Transverse colon (tissue), 4 donors: ENCODE measurements at regions not wholly inside any gene's neighbourhood (a gene's known extent, or its start where the extent isn't known, plus 50 kb on each side); places are given as distances from the start of the nearest gene placed in this dataset.

ENCODE experiments used
- DNase-seq: peaks from one replicate; pipeline ENCODE4 v3.0.0-alpha.2; 2019
- H3K27ac ChIP-seq, 4 donors: fragments of 200-600 bp; sonication (generic); 2 replicates each; pipeline ENCODE4 v1.5.1; 2016 to 2018; ENCODE audit warnings: inconsistent platforms in 4 of 4
- H3K27me3 ChIP-seq: fragments of 200-600 bp; sonication (generic); 2 replicates; pipeline ENCODE4 v1.5.1; 2017; ENCODE audit warnings: inconsistent platforms
- H3K36me3 ChIP-seq, 4 donors: fragments of 200-600 bp; sonication (generic); 2 replicates each; pipeline ENCODE4 v1.5.1; 2017 to 2019; ENCODE audit warnings: inconsistent platforms in 4 of 4
- H3K4me1 ChIP-seq, 4 donors: fragments of 200-600 bp; sonication (generic); 2 replicates each; pipeline ENCODE4 v1.5.1; 2017 to 2020; ENCODE audit warnings: inconsistent platforms in 4 of 4
- H3K4me3 ChIP-seq, 4 donors: fragments of 200-600 bp; sonication (generic); 1 replicate in 1 of 4; 2 replicates in 3 of 4; pipeline versions ENCODE4 v1.5.1 to v1.6.1; 2017 to 2019; ENCODE audit warnings: inconsistent platforms in 4 of 4
- H3K9me3 ChIP-seq, 2 donors: fragments of 200-600 bp; sonication (generic); 2 replicates each; pipeline ENCODE4 v1.5.1; 2017 to 2019; ENCODE audit warnings: inconsistent platforms in 2 of 2
- CTCF ChIP-seq, 5 experiments: fragments of 200-600 bp in 3 of 5; fragments of 450-650 bp in 2 of 5; sonication (generic) in 3 of 5; IDR thresholded peaks; 1 replicate in 2 of 5; 2 replicates in 3 of 5; pipeline ENCODE4 v1.5.1; 2016 to 2017; ENCODE audit warnings: antibody characterized with exemption in 5 of 5, inconsistent platforms in 3 of 5, mild to moderate bottlenecking in 2 of 5, moderate library complexity in 1 of 5
- EP300 ChIP-seq: sonication (generic); formaldehyde crosslinking; IDR thresholded peaks from one replicate; pipeline ENCODE4 v1.6.1; 2017; ENCODE audit warnings: antibody characterized with exemption, low read depth
- POLR2A ChIP-seq: fragments of 450-650 bp; IDR thresholded peaks from one replicate; pipeline ENCODE4 v1.6.1; 2016; ENCODE audit warnings: antibody characterized with exemption, mild to moderate bottlenecking, moderate library complexity
- POLR2AphosphoS5 ChIP-seq, 3 donors: sonication (generic); formaldehyde crosslinking; IDR thresholded peaks; one replicate each; pipeline ENCODE4 v1.6.1; 2016; ENCODE audit warnings: antibody characterized with exemption in 3 of 3
- WGBS, 2 donors: methylation state at CpG; one replicate each; pipeline ENCODE4 v1.1.5; 2018; ENCODE audit warnings: low coverage in 1 of 2; 5-methylcytosine and 5-hydroxymethylcytosine counted together
- in situ Hi-C, 4 donors: fragments of 200-750 bp; cut with MboI; loops; one replicate each; pipeline versions ENCODE4 v1.15.0 to v1.15.1; 2017; ENCODE audit warnings: low sequenced_read_pairs in 3 of 4, low pct_ligation_motif_present in 1 of 4, low pct_unique_long_range_greater_than_20kb in 1 of 4
- intact Hi-C: fragments of 100-400 bp; cut with DNase I; formaldehyde crosslinking; loops from one replicate; pipeline ENCODE4 v1.15.1; 2023; ENCODE audit warnings: low total_unique reads

GRCh38 chr5:116651653-116652052 lies 77.0 kb upstream of the SEMA6A start:
- in situ Hi-C loops (no loop called here), intact Hi-C loops (no loop called here)
- TF ChIP-seq POLR2AphosphoS5 (IDR thresholded peaks at IDR 0.05) (no peak), EP300 (no peak), POLR2A (no peak), CTCF (IDR thresholded peaks at IDR 0.05) (no peak)
- H3K4me1 ChIP-seq = no peaks in the 10 kb centered on the region
- no peak for DNase-seq
- WGBS, 2 donors = 77% methylated on average over 3 of the region's 3 CpGs; no CpG with 5 or more reads in 1 of the 2 donors
- H3K9me3 ChIP-seq = no peaks in the 10 kb centered on the region
- no peak overlapping the region for H3K27ac ChIP-seq
- H3K4me3 ChIP-seq = no peak overlapping the region
- H3K27me3 ChIP-seq = no peaks in the 10 kb centered on the region
- H3K36me3 ChIP-seq = no peaks in the 10 kb centered on the region

- Histone ChIP-seq H3K27ac (no peak overlapping the region), H3K4me3 (no peak overlapping the region), H3K27me3 (no peaks in the 10 kb centered on the region), H3K9me3 (no peaks in the 10 kb centered on the region), H3K36me3 (no peaks in the 10 kb centered on the region), H3K4me1 (no peaks in the 10 kb centered on the region)
- TF ChIP-seq POLR2AphosphoS5 (IDR thresholded peaks at IDR 0.05) = no peak
- TF ChIP-seq EP300 = no peak
- in situ Hi-C loops = no loop called here
- WGBS, 2 donors = 79 to 82% methylated on average over 4 of the region's 4 CpGs
- intact Hi-C loops = no loop called here
- no peak for DNase-seq
These were observed 76.3 kb upstream of the SEMA6A start for GRCh38 chr5:116650964-116651363.

GRCh38 chr5:116650544-116650943 lies 75.9 kb upstream of the SEMA6A start:
- Histone ChIP-seq H3K36me3 (no peaks in the 10 kb centered on the region), H3K4me1 (no peaks in the 10 kb centered on the region), H3K9me3 (no peaks in the 10 kb centered on the region), H3K27ac (no peak overlapping the region), H3K27me3 (no peaks in the 10 kb centered on the region), H3K4me3 (no peak overlapping the region)
- no peak for DNase-seq
- 78 to 93% methylated on average over 2 to 7 of the region's 7 CpGs for WGBS, 2 donors
- no peak for TF ChIP-seq POLR2AphosphoS5 (IDR thresholded peaks at IDR 0.05)
- no peak for TF ChIP-seq CTCF (IDR thresholded peaks at IDR 0.05)
- no peak for TF ChIP-seq EP300
- TF ChIP-seq POLR2A = no peak
- intact Hi-C loops = no loop called here
- in situ Hi-C loops = no loop called here

GRCh38 chr5:116646611-116647289 lies 72.1 kb upstream of the SEMA6A start:
- no peak for DNase-seq
- TF ChIP-seq CTCF (IDR thresholded peaks at IDR 0.05) (no peak), EP300 (no peak), POLR2AphosphoS5 (IDR thresholded peaks at IDR 0.05) (no peak)
- 84 to 100% methylated on average over 3 to 10 of the region's 10 CpGs for WGBS, 2 donors
- H3K9me3 ChIP-seq = no peaks in the 10 kb centered on the region
- in situ Hi-C loops = no loop called here
- H3K4me3 ChIP-seq = no peak overlapping the region
- H3K36me3 ChIP-seq = no peaks in the 10 kb centered on the region
- H3K4me1 ChIP-seq = no peaks in the 10 kb centered on the region
- H3K27ac ChIP-seq = no peak overlapping the region
- intact Hi-C loops = no loop called here
- no peaks in the 10 kb centered on the region for H3K27me3 ChIP-seq

- 88 to 100% methylated on average over 1 of the region's 1 CpG for WGBS, 2 donors
- DNase-seq = no peak
- H3K4me3 ChIP-seq = no peak overlapping the region
- H3K9me3 ChIP-seq = no peaks in the 10 kb centered on the region
- TF ChIP-seq POLR2AphosphoS5 (IDR thresholded peaks at IDR 0.05) = no peak
- TF ChIP-seq EP300 = no peak
- TF ChIP-seq POLR2A = no peak
- TF ChIP-seq CTCF (IDR thresholded peaks at IDR 0.05) = no peak
- H3K27me3 ChIP-seq = no peaks in the 10 kb centered on the region
- no peaks in the 10 kb centered on the region for H3K36me3 ChIP-seq
- H3K4me1 ChIP-seq = no peaks in the 10 kb centered on the region
- no peak overlapping the region for H3K27ac ChIP-seq
- in situ Hi-C loops = no loop called here
- intact Hi-C loops = no loop called here
These were observed 71.0 kb upstream of the SEMA6A start for GRCh38 chr5:116645627-116646026.
